RWPE1 (cell line): ENCODE measurements at regions not wholly inside any gene's neighbourhood (a gene's known extent, or its start where the extent isn't known, plus 50 kb on each side); places are given as distances from the start of the nearest gene placed in this dataset.

Experiments
- CTCF ChIA-PET: fragments of 350-600 bp; sonication (Branson Sonifier 250); formaldehyde crosslinking; extraction: SDS; loops from one replicate; lab custom pipeline; 2021; lab: Yijun Ruan, JAX
- POLR2A ChIA-PET: fragments of 400-600 bp; formaldehyde crosslinking; extraction: SDS; loops from one replicate; lab custom pipeline; 2020; ENCODE audit warnings: antibody characterized with exemption; ENCODE audit not compliant: low non-redundant PET; lab: Yijun Ruan, JAX
- DNase-seq: peaks from one replicate; pipeline ENCODE4 v3.0.0; 2012; ENCODE audit warnings: low spot score
- H3K27ac ChIP-seq: fragments of 450-650 bp; 2 replicates; pipeline ENCODE4 v1.5.1; 2017
- CTCF ChIP-seq: fragments of 450-650 bp; conservative IDR thresholded peaks from 2 replicates; pipeline ENCODE4 v1.5.1; 2017; ENCODE audit warnings: low read depth, mild to moderate bottlenecking

- TF ChIP-seq CTCF: no peak
- ChIA-PET CTCF (interaction anchor here (0.6 kb wide), 2 partner anchors 36 to 355 kb away, joined by 3 read pairs; no protein-coding TSS in a partner anchor), POLR2A (no interaction called here)
- H3K27ac ChIP-seq: no peak overlapping the region
- no peak for DNase-seq
Measured at GRCh38 chr9:21672761-21673160, 129.7 kb upstream of the MTAP start.

GRCh38 chr9:21674894-21675293 is 127.5 kb upstream of the MTAP start:
- CTCF ChIA-PET: interaction anchor here (0.6 kb wide), 1 partner anchor 42 kb away, joined by 3 read pairs; no protein-coding TSS in a partner anchor
- DNase-seq: peak; percentile 47
- no peak for TF ChIP-seq CTCF
- POLR2A ChIA-PET: interaction anchor here (0.5 kb wide), 1 partner anchor 112 kb away, joined by 3 read pairs; no protein-coding TSS in a partner anchor
- H3K27ac ChIP-seq: no peak overlapping the region

- DNase-seq: no peak
- no peak for TF ChIP-seq CTCF
- POLR2A ChIA-PET: interaction anchor here (0.9 to 1.0 kb wide), 2 partner anchors 86 to 125 kb away, joined by 3 read pairs; partner anchors contain the start of gene MTAP
- CTCF ChIA-PET: interaction anchor here (0.7 to 1.0 kb wide), 2 partner anchors 32 to 94 kb away, joined by 3 read pairs; no protein-coding TSS in a partner anchor
- peak overlapping the region; percentile 96 for H3K27ac ChIP-seq
Measured at GRCh38 chr9:21677387-21677786, 125.0 kb upstream of the MTAP start.

- H3K27ac ChIP-seq: no peak overlapping the region
- ChIA-PET CTCF (interaction anchor here (0.7 to 1.0 kb wide), 2 partner anchors 31 to 93 kb away, joined by 3 read pairs; no protein-coding TSS in a partner anchor), POLR2A (interaction anchor here (0.9 to 1.0 kb wide), 2 partner anchors 86 to 124 kb away, joined by 3 read pairs; partner anchors contain the start of gene MTAP)
- TF ChIP-seq CTCF: no peak
- DNase-seq: peak; percentile 62
Measured at GRCh38 chr9:21677834-21678233, 124.6 kb upstream of the MTAP start.

- no peak for TF ChIP-seq CTCF
- ChIA-PET POLR2A (interaction anchor here (0.8 kb wide), 1 partner anchor 120 kb away, joined by 3 read pairs; no protein-coding TSS in a partner anchor), CTCF (no interaction called here)
- no peak for DNase-seq
- no peak overlapping the region for H3K27ac ChIP-seq
Measured at GRCh38 chr9:21679432-21679831, 123.0 kb upstream of the MTAP start.

- ChIA-PET CTCF (no interaction called here), POLR2A (no interaction called here)
- no peak for DNase-seq
- H3K27ac ChIP-seq: no peak overlapping the region
- TF ChIP-seq CTCF: no peak
Measured at GRCh38 chr9:21680590-21680989, 121.8 kb upstream of the MTAP start.
